Hippocampal formation (tissue), 2 donors: ENCODE measurements at regions not wholly inside any gene's neighbourhood (a gene's known extent, or its start where the extent isn't known, plus 50 kb on each side); places are given as distances from the start of the nearest gene placed in this dataset.

Experiments used
- DNase-seq, 2 donors: peaks; one replicate each; lab custom pipeline; 2025; lab: John Stamatoyannopoulos, UW

DNA sequence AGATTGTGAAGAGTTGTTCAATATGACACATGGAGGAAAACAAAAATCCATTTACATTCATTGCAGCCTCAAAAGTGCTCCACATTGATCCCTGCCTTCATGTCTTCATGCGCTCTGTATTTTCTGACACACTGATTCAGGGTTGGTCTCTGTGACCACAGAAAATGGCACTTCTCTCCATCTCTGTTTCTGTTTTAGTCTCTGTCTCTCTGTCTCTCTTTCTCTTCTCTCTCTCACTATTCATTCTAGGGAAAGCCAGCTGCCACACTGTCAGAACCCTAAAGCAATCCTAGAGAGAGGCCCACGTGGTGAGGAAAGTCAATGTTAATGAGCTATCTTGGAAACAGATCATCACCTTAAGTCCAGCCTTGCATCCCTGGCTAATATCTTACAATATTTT, 2238.4 kb downstream of the PCDH7 start:
- no peak for DNase-seq

DNA sequence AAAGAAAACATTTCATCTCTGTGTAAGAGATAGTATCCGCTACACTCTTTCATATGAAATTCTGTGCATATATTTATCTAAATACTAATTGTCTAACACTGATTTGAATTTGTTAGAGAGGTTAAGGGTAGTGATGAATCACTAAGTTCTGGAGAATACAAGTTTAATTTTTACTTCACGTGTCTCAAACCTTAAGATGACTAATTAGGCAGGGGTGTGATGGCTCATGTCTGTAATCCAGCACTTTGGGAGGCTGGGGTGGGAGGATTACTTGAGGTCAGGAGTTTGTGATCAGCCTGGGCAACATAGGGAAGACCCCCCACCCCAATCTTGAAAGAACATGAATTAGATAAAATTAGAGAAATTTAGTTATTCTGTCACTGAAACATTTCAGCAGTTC, 2241.9 kb downstream of the PCDH7 start:
- no peak for DNase-seq

DNA sequence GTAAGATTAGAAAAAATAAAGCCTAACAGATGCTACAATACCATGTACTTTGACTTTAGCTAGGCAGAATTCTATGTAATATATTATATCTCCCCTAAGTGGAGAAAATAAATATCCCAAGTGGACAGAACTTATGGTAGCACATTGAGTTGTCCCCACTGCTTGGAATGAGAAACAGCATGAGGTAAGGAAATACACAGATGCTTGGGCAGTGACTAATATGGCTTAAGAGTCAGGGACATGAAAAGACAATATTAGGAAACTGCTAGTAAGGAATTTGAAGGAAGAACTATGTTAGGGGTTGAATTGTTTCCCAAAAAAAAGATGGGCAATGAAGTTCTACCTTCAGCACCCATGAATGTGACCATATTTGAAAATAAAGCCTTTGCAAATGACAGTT, 2265.1 kb downstream of the PCDH7 start:
- no peak for DNase-seq

DNA sequence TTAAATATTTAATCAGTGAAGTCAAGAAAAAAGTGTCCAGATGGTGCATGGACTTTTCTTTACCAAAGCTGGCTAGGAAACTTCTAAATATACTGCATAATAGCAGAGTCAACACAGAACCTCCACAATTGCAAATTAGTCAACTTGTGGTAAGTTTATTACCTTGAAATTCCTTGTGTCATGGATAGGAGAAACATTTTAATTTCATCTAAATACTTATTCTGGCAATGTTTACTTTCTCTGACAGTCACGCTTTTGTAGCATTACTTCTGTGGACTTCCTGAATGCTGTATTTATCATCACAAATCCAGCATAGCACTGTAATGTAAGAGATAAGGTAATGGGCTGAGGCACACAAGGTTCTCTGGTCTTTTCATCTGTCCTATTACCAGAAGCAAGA, 2266.1 kb downstream of the PCDH7 start:
- DNase-seq = no peak

DNA sequence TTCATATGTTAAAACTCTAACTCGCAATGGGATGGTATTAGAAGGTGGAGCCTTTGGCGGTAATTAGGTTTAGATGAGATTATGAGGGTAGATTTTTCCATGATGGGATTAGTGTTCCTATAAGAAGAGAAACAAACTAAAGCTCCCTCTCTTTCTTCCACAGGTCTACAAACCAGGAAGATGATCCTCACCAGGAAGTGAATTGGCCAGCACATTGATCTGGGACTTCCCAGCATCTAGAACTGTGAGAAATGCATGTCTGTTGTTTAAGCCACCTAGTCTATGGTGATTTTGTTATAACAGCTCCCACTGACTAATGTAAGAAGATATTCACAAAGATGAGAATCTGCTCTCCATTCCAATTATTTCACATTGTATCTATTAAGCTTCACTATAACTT, 2266.9 kb downstream of the PCDH7 start:
- no peak for DNase-seq

DNA sequence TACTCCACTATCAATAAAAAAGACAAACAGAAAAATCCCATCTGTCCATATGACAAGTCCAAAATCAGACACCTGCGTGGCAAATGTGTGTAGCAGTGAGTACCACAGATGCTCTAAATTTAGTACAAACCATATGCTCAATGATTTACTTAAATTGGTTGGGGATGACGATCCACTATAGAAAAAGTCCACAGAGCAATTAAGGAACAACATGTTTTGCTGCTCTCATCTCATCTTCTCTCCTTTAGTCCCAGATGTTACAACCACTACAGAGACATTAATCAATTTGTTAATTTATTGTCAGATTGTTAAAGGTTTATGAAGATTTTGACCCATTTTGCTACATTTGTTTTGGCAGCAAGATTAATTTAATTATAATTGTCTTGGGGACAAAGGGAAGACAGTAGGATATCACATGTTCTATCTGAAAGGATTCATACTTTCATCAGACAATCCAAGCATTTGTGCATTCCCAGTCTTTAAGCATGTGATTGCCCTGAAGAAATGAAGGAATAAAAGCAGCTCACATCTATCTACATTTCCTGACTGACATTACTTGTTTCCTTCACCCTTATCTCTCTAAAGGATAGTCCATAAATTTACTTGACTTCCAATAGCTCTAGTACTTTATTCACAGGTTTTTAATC, 2268.1 kb downstream of the PCDH7 start:
- DNase-seq = no peak

DNA sequence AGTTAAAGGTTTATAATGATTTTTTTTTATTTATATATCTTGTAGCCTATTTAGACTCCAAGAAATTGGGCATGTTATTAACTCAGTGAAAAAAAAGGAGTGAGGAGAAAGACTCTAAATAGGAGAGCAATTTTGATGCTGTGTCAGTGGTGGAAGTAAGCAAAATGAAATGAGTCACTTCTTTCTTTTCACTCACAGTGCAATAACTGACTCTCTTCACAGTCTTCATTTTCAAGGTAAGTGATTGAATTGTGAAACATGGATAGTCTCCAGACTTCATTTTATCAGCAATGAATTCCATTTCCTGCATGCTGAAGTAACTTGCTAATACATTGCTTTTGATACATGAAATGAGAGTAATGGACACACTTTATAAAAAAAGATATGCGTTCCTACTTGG, 2271.5 kb downstream of the PCDH7 start:
- no peak for DNase-seq

DNA sequence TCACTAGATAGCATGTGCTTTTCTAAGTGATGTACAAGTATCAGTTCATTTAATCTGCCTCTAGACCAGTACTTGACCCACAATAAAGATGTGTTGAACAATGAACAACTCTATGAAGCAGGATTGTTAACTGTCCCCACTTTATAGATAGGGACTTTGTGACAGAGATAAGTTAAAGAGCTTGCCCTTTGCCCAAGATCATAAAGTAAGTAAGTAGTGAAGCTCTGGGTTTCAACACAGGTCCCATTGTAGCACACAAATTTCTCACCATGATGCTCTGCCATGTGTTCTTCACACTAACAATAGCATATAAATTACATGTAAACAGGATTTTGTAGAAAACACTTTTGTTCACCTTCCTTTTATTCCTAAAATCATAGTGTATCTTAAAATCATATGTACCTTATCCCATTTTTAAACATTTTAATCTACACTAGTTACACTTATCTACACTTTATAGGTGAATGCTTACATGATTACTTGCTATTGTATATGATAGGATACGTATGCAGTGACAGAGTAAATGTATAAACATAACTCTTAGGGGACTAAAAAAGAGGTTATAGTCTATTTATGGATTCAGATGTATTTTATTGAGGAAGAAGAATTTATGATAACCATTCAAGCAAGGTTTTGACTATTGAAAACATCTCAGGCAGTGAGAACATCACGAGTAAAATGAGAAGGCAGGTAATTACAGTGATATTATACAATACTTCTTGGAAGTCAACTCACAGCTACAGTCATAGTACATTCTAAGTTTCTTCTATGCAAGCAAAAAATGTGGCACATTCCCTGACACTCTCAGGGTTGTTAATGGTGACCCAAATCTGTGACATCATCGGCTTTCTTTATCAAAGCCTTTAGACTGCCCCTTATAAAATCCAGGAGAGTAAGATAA, 2275.1 kb downstream of the PCDH7 start:
- DNase-seq = no peak

DNA sequence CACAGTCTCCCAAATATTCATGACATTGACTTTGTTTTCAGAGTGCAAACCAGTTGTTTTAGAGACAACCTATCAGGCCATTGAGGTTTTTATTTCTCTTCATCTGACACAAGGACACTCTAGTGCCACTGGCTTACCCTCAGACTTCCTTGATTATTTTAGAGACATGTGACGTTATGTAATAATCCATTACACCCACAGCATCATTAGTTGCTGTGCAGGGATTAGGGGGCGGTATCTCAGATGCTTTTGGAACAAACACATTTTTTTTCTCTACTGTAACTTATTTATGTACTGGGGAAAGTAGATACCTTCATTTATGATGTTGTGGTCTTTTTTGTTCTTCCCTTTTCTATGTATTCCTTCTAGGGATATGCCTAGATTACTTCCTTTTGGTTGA, 2293.1 kb downstream of the PCDH7 start:
- no peak for DNase-seq

DNA sequence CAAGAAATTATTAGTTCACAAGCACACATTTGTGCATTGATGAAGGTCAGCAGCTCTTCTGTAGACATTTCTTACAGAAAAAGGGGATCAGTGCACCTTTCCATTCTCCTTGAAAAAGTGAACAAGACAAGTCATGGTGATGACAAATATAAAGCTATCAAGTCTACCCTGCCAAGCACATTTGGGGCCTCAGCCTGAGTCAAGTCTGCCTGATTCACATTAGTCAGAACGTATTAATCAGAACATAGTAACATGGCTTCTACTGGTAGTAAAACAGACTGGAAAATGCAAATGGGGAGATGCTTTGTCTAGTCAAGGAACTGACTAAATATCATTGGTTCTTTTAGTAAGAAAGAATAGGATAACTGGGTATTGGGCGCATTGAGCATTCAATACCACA, 2305.1 kb downstream of the PCDH7 start:
- DNase-seq = no peak

DNA sequence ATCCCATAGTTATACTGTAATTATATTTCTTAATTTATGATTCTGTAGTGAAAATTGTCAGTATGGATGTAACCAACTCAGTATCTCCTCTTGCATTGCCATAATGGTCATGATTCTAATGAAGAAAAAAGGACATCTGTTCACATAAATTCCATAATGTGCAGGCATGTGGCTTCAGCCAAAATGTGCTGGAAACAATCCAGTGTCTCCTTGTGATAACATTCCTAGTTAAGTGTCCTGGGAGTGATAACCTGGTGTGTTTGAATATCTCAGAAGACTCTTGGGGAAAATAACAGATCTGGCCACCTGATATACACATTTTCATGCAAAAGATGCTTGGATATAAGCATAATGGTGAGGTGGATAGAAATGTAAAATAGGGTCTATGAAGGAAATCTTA, 2309.8 kb downstream of the PCDH7 start:
- no peak for DNase-seq

DNA sequence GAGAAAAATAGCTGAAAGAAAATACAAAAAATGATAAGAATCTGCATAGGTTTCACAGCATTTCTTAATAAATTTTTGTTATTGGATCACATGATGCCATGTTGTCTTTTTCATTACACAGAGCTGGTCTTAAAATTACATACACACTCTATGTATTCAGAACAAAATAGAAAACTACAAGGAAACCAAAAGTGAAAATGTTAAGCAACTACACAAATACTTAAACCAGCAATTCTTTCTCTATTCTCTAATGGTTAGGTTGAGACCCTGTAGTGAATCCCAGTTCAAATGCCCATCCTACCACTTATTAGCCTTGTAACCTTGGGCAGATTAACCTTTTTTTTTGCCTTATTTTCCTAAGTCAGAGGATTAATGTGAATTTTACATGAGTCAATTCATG, 2311.2 kb downstream of the PCDH7 start:
- no peak for DNase-seq

DNA sequence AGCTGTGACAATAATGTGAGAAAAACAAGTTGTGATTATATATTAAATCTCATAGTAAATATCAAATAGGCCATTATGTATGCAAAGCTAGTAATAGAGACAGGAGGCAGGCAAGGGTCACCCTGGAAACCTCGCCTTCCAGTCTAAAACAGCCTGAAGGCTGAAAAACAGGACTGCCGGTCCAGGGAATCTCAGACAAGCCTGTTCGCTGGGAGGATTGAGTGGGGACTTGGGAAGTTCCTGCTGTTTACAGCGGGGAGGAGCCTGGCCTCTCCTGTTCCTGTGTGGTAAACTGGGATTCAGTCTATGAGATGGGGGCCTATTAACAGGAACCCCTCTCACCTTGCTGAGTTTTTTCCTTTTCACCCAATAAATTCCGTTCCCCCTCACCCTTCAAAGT, 2317.3 kb downstream of the PCDH7 start:
- DNase-seq = no peak

DNA sequence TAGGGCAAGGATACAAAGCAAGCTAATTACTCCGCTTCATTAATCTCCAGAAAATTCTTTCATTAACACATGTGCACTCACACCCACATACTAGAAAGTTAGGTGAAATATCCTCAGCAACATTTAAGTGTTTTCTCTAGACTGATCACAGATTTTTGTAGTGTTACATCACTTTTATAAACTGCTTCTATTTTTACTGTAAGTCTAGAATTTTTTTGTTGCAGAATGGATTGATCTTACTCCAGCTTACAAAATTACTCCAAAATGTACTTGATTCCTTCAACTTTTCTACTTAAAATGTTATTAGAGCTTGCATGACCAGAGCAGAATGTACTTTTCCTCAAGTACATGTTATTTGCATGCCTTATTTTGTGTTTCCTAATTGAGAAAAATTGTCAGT, 2325.2 kb downstream of the PCDH7 start:
- no peak for DNase-seq

DNA sequence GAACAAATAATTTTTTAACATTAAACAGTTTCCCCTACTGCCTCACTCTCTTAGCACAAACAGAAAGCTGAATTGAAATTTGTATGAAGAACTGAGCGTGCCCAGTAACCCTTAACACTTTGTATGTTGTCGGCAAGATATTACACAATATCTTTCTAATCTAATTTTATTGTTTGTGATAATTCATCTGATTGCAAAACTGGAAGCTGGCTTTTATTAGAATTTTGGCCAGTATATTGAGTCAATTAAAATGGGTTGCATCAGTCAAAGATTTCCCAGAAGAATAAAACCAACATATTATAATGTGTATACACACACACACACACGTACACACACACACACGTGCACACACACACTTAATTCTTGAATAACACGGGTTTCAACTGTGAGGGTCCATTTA, 2332.1 kb downstream of the PCDH7 start:
- no peak for DNase-seq

DNA sequence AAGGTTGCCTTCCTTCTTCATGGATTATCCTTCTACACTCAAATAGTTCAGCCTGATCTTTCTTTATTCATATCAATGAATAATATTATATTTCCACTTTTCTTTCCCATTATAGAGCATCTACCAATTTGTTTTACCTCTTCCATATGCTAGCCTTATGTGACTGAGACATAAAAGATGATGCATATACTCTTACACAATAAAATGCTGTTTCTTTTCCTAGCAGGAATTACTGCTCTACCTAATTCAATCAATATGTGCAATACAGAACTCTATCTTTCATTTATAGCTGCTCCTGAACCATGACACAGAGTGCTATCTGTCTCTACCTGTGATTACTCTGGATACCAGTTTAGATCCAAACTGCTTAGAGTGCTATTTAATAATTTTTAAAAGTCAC, 2334.0 kb downstream of the PCDH7 start:
- DNase-seq = no peak

DNA sequence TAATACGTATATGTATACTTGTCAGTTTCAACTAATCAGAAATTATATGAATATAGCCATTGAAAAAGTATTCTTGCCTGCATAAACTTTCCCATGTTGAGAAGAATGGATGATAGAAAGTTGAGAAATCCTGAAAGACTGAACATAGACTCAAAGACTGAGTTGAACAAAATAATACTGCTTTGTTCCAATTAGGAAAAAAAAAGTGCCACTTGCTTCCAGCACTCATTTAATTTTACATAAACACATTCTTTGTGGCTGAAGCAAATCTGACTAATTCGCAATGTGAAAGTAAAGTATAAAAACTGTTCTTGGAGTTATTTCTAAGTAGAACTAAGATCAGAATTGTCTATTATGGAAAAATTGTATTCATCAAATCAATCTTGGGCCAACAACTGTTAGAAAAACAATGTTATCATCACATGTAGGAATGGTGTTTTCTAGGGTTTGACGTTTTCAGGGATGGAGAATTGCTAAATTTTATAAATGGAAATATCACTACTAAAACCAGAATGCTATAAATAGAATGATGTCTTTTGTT, 2334.6 kb downstream of the PCDH7 start:
- no peak for DNase-seq

DNA sequence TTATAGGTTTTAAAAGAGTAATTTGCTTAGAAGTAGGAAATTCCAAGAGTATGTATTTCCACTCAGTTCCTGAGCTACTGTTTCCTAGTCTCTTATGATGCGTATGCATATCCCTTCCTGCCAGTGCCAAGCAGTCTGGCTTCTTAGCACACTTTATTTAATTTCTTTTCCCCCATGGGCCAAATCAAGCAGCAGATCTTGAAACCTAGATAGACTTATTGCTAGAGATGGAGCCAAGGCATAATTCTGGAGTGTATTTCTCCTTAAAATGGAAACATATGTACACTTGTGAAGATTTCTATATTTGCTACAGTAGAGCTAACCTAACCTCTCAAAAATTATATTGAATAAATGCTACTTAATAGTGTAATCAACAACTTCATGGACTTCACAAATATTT, 2337.6 kb downstream of the PCDH7 start:
- no peak for DNase-seq

DNA sequence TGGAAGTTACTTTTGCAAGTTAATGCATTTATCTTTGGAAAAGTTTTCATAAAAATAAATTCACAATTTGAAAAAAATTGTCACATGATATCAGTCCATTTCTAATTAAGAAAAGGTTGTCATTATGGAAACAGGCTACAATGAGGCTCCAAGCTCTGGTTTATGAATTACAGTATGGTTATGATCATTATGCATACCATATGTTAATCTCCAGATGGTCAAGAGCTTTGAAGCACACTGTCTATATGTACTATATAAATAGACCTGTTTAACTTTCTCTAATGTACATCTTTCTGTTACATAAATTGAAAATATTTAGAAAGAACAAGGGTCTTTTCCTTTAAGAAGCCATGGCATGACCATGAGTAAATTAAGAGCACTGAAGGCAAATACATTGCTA, 2338.8 kb downstream of the PCDH7 start:
- no peak for DNase-seq

DNA sequence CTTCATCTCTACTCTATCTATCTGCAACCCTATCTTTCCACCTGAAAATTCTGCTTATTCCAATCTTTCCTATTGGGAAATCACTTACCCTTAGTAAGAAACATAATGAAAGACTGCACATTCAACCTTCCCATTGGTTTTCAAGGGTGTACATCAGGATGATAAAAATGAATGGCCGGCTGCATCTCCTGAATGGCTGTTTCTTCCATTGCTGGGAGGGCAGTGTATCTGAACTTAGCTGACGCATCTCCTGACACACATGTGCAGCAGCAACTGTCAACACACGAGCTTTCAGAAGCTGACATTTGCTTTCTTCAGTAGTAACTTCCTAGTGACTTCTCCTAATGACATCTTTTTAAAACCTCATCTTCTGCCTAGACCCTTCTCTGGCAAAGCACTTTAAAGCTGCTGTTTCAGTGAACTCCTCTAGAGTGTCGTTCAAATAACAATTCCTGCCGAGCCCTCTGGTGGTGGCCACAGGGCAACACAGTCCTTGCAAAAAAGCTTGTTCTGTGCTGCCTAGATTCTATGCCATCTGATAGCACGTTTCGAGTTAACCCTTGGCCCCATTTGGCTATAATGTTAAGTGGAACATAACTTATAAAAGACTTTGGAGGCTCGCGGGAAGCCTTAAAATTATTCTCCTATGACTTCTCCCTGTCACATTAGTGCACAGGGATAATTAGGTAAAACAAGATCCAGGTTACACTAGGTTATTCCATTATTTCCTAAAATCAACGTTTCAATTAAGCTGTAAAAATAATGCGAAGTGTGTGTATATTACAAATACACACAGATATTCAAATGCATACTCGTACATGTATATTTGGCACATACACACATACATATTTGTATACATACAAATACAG, 2340.7 kb downstream of the PCDH7 start:
- peak; percentile 17 to 40 for DNase-seq

DNA sequence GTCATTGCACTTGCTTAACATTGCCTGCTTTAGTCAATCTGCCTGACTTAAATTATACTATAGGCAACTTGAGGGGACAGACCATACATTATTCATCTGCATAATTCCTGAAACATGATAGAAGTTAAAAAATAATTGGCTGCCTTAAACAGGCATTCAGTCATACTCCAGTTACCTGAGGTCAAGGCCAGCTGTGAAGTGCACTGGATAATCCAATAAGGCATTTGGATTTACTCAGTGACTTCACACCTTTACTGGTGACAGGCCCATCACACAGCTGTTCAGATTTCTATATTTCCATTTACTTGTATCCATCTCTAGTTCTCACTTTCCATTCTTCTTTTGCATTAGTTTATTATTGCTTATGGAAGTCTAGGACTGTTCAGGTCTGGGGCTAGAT, 2341.6 kb downstream of the PCDH7 start:
- no peak for DNase-seq

DNA sequence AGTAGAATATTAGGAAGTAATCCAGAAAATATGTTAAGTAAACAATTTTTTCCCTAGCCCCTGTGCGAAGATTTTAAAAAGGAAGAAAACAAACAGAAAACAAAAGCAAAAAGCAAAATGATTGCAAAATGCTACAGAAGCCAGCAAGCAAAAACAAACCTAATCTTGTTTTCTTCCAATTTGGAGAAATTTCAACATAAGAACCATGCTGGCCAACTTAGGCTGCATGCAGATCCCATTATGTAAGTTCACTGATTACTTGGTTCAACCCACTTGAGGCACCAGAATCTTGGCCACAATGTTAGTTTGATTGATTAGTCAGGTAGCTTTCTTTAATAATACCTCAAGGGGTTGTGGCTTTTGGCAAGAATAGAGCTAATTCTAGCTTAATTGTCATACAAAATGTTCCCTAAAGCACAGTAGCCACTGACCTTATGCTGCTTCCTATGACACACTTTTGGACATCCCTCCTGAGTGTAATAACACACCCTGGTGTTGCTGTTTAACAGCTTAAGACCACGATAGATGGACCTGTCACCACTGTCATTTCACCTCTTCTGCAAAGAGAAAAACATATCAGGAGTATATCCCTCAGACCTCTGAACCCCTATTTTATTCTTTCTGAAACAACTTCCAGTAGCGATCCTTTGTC, 2342.1 kb downstream of the PCDH7 start:
- DNase-seq = no peak
